Neutrophil (primary cell): ENCODE measurements at regions not wholly inside any gene's neighbourhood (a gene's known extent, or its start where the extent isn't known, plus 50 kb on each side); places are given as distances from the start of the nearest gene placed in this dataset.

ENCODE experiments used
- H3K27ac ChIP-seq: fragments of 200-600 bp; sonication (generic); 2 replicates; pipeline ENCODE4 v1.5.1; 2016; ENCODE audit warnings: mild to moderate bottlenecking, moderate library complexity
- H3K27me3 ChIP-seq: fragments of 200-600 bp; sonication (generic); 2 replicates; pipeline ENCODE4 v1.6.0; 2016; ENCODE audit warnings: mild to moderate bottlenecking
- H3K36me3 ChIP-seq: fragments of 200-600 bp; sonication (generic); 2 replicates; pipeline ENCODE4 v1.5.1; 2017
- H3K4me1 ChIP-seq, 2 experiments: fragments of 200-600 bp in 1 of 2; sonication (generic) in 1 of 2; 1 replicate in 1 of 2; 2 replicates in 1 of 2; pipeline versions ENCODE4 v1.5.1 to v1.6.1; 2013 to 2016; ENCODE audit warnings: low read depth in 1 of 2, low read length in 1 of 2, mild to moderate bottlenecking in 1 of 2, moderate library complexity in 1 of 2; ENCODE audit not compliant: control insufficient read depth in 1 of 2, insufficient read depth in 1 of 2
- H3K4me3 ChIP-seq, 2 experiments: fragments of 200-600 bp in 1 of 2; sonication (generic) in 1 of 2; 1 replicate in 1 of 2; 2 replicates in 1 of 2; pipeline ENCODE4 v1.5.1; 2013 to 2016; ENCODE audit warnings: low read depth in 1 of 2, low read length in 1 of 2, mild to moderate bottlenecking in 1 of 2, moderate library complexity in 1 of 2
- H3K9me3 ChIP-seq: fragments of 200-600 bp; sonication (generic); 2 replicates; pipeline ENCODE4 v1.5.1; 2016
- TF ChIP-seq, protein P1 (sequence below): fragments of 200-600 bp; sonication (generic); IDR thresholded peaks from 2 replicates; pipeline ENCODE4 v1.5.1; 2016; ENCODE audit warnings: antibody characterized with exemption

DNA sequence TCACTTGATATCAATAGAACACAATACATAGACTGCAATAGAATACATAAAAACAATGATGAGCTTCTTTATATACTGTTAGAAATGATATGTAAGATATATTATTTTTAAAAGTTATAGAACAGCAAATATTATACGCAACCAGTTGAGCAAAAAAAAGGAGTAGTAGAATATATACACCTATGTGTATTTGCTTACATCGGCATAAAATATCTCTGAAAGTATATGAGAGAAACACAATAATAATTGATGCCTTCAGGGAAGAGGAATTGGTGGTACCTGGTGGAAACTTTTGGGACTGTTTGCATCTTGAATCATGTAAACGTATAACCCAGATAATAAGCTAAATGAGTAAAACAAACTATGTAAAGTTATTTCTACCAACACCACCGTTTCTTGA is 418.4 kb upstream of the DCN start:
- Histone ChIP-seq H3K27ac (no peak overlapping the region), H3K9me3 (no peaks in the 10 kb centered on the region), H3K27me3 (no peaks in the 10 kb centered on the region), H3K36me3 (no peaks in the 10 kb centered on the region), H3K4me3 (no peak overlapping the region), H3K4me1 (no peaks in the 10 kb centered on the region)
- TF ChIP-seq, protein P1, sequence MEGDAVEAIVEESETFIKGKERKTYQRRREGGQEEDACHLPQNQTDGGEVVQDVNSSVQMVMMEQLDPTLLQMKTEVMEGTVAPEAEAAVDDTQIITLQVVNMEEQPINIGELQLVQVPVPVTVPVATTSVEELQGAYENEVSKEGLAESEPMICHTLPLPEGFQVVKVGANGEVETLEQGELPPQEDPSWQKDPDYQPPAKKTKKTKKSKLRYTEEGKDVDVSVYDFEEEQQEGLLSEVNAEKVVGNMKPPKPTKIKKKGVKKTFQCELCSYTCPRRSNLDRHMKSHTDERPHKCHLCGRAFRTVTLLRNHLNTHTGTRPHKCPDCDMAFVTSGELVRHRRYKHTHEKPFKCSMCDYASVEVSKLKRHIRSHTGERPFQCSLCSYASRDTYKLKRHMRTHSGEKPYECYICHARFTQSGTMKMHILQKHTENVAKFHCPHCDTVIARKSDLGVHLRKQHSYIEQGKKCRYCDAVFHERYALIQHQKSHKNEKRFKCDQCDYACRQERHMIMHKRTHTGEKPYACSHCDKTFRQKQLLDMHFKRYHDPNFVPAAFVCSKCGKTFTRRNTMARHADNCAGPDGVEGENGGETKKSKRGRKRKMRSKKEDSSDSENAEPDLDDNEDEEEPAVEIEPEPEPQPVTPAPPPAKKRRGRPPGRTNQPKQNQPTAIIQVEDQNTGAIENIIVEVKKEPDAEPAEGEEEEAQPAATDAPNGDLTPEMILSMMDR = no peak

DNA sequence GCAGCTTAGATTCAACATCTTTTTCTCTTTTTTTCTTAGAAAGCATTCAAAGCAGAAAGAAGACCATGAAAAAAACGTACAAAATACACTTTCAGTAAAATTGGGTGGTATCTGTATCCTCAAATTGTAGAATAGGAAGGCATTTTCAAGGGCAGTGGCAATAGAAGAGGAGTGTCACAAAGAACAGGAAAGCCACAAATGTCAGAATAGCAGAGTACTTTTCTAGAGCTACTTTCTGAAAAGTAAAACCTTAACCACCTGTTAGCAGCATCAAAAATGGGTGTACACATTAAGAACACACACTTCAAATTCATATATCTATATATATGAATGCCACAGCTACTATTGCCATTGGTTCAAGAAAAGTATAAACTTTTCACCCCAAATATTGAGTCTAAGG is 412.1 kb upstream of the DCN start:
- TF ChIP-seq, protein P1 = no peak
- H3K4me3 ChIP-seq = no peak overlapping the region
- no peaks in the 10 kb centered on the region for H3K27me3 ChIP-seq
- H3K36me3 ChIP-seq = no peaks in the 10 kb centered on the region
- H3K27ac ChIP-seq = no peak overlapping the region
- H3K9me3 ChIP-seq = no peaks in the 10 kb centered on the region
- no peaks in the 10 kb centered on the region for H3K4me1 ChIP-seq

DNA sequence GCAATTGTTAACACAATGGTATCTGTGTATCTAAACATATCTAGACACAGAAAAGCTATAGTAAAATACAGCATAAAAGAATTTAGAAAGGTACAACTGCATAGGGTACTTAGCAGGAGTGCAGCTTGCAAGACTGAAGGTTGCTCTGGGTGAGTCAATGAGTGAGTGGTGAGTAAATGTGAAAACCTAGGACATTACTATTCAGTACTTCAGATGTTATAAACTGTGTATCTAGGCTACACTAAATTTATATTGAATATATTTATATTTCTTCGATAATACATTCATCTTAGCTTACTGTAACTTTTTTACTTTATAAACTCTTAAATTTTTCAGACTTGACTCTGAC is 409.0 kb upstream of the DCN start:
- no peaks in the 10 kb centered on the region for H3K27me3 ChIP-seq
- no peaks in the 10 kb centered on the region for H3K4me1 ChIP-seq
- H3K9me3 ChIP-seq = no peaks in the 10 kb centered on the region
- H3K36me3 ChIP-seq = no peaks in the 10 kb centered on the region
- no peak overlapping the region for H3K27ac ChIP-seq
- no peak overlapping the region for H3K4me3 ChIP-seq
- TF ChIP-seq, protein P1 = no peak

DNA sequence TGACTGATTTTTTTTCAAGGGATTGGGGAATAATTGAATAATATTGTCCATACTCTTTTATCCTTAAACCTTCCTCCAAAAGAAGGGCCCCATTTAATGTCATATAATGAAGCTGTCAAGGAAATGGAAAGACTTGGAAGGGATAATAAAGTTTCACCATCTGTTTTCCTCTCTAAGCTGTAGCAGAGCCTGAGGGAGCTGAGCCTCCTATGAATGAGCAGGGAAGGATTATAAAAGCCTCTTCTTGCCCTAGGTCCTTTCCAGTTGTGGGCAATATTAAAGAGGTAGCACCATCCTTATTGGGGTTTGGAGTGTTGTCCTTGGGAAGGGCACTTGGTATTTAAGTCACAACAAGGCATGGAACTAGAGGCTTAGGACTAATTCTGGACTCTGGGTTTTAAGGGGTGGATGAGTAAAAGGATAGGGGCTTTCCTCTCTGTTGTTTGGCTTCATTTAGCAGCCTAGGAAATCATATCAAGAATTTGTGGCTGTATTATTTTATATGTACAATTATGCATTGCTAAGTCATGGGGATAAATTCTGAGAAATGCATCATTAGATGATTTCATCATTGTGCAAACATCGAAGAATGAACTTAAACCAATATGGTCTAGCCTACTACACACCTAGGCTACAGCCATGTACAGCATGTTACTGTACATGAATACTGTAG is 408.5 kb upstream of the DCN start:
- Histone ChIP-seq H3K27ac (no peak overlapping the region), H3K4me3 (no peak overlapping the region), H3K27me3 (no peaks in the 10 kb centered on the region), H3K4me1 (no peaks in the 10 kb centered on the region), H3K36me3 (no peaks in the 10 kb centered on the region), H3K9me3 (no peaks in the 10 kb centered on the region)
- TF ChIP-seq, protein P1 = no peak

DNA sequence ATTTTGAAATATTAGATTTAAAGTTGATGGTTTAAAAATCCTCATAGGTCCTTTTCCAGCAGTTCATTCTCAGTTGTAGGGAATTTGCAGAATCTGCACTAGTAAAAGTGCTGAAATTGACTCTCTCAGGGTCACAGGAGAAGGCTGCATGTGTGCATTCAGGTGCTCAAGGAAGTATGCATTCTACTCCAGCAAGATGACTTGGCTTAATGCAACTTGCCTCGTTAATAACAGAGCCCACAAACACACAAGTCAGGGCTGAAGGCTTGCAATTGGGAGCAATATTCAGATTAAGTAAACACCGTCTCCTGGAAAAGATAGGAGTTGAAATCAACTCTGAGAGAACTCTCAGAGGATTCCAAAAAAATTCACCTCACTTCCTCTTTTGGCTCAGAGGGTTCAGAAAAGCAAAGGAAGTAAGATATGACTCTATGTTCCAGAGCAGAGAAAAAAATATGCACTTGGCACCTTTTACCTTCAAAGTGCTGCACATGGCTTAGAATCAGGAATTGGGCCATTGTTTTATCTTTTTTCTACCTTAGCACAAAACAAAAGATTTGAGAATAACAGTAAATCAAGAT is 406.3 kb upstream of the DCN start:
- Histone ChIP-seq H3K36me3 (no peaks in the 10 kb centered on the region), H3K9me3 (no peaks in the 10 kb centered on the region), H3K4me1 (no peaks in the 10 kb centered on the region), H3K27ac (no peak overlapping the region), H3K27me3 (no peaks in the 10 kb centered on the region), H3K4me3 (no peak overlapping the region)
- TF ChIP-seq, protein P1 = no peak
